OCI-LY7 (cell line): ENCODE measurements at regions not wholly inside any gene's neighbourhood (a gene's known extent, or its start where the extent isn't known, plus 50 kb on each side); places are given as distances from the start of the nearest gene placed in this dataset.
A peak's percentile ranks its signal among the peaks of the same experiment; 100 is the strongest.

Source experiments
- BruUV-seq: library from RNA; stranded (reverse); fragments of 400-500 nt; replicated peaks from 2 replicates; lab custom pipeline; 2021; lab: Mats Ljungman, UMichigan
- CTCF ChIA-PET: fragments of 300-600 bp; sonication (Branson Sonifier 250); formaldehyde crosslinking; loops from one replicate; lab custom pipeline; 2022; ENCODE audit warnings: antibody characterized with exemption; ENCODE audit not compliant: unreplicated experiment; lab: Charles Lee
- POLR2A ChIA-PET: fragments of 300-600 bp; sonication (Branson Sonifier 250); formaldehyde crosslinking; loops from one replicate; lab custom pipeline; 2022; ENCODE audit warnings: antibody characterized with exemption; lab: Charles Lee
- DNase-seq: peaks from one replicate; pipeline ENCODE4 v3.0.0-alpha.2; 2015; ENCODE audit warnings: low spot score
- H2AFZ ChIP-seq: fragments of 200-600 bp; sonication (generic), shearing (Covaris generic); 2 replicates; pipeline ENCODE4 v1.6.1; 2014; ENCODE audit warnings: mild to moderate bottlenecking, antibody characterized with exemption, low read length, moderate library complexity
- H3K27ac ChIP-seq: fragments of 200-600 bp; sonication (generic); 2 replicates; pipeline ENCODE4 v1.5.1; 2014; ENCODE audit warnings: mixed run types, low read depth, mild to moderate bottlenecking, moderate library complexity, low read length, inconsistent platforms; ENCODE audit not compliant: poor library complexity, severe bottlenecking
- H3K36me3 ChIP-seq: fragments of 200-600 bp; sonication (generic); 2 replicates; pipeline ENCODE4 v1.6.1; 2014; ENCODE audit warnings: mild to moderate bottlenecking, antibody characterized with exemption, low read length, moderate library complexity, mixed read lengths; ENCODE audit not compliant: insufficient read depth
- H3K4me1 ChIP-seq: fragments of 200-600 bp; sonication (generic); 2 replicates; pipeline ENCODE4 v1.5.1; 2014; ENCODE audit warnings: mild to moderate bottlenecking, low read length; ENCODE audit not compliant: insufficient read depth, poor library complexity, severe bottlenecking
- H3K4me2 ChIP-seq: fragments of 200-600 bp; sonication (generic); 2 replicates; pipeline ENCODE4 v1.6.1; 2014; ENCODE audit warnings: mild to moderate bottlenecking, low read length
- H3K4me3 ChIP-seq: fragments of 200-600 bp; sonication (generic); 2 replicates; pipeline ENCODE4 v1.5.1; 2014; ENCODE audit warnings: mild to moderate bottlenecking, low read depth, low read length; ENCODE audit not compliant: poor library complexity, severe bottlenecking
- H3K79me2 ChIP-seq: fragments of 200-600 bp; sonication (generic); 2 replicates; pipeline ENCODE4 v1.6.1; 2016; ENCODE audit warnings: low read depth, mild to moderate bottlenecking, low read length, moderate library complexity, mixed read lengths; ENCODE audit not compliant: insufficient read depth
- H3K9me2 ChIP-seq: fragments of 200-600 bp; sonication (generic); 2 replicates; pipeline ENCODE4 v1.6.1; 2016; ENCODE audit warnings: mild to moderate bottlenecking, low read length, mixed read lengths; ENCODE audit not compliant: insufficient read depth
- H3K9me3 ChIP-seq: fragments of 200-600 bp; sonication (generic); 2 replicates; pipeline ENCODE4 v1.6.1; 2014; ENCODE audit warnings: mild to moderate bottlenecking, mixed run types, low read length, mixed read lengths
- H4K20me1 ChIP-seq: fragments of 200-600 bp; sonication (generic); 2 replicates; pipeline ENCODE4 v1.6.1; 2014; ENCODE audit warnings: mild to moderate bottlenecking, antibody characterized with exemption, low read length, moderate library complexity, mixed read lengths; ENCODE audit not compliant: insufficient read depth
- EZH2phosphoT487 ChIP-seq: fragments of 200-600 bp; sonication (generic); IDR thresholded peaks from 2 replicates; pipeline ENCODE4 v1.6.1; 2018; ENCODE audit warnings: low read depth, borderline replicate concordance, mild to moderate bottlenecking, mixed run types, antibody characterized with exemption, low read length, moderate library complexity, mixed read lengths
- intact Hi-C: fragments of 100-400 bp; cut with micrococcal nuclease; formaldehyde crosslinking; loops from one replicate; pipeline ENCODE4 v1.10.0; 2022; ENCODE audit not compliant: unreplicated experiment
- TF ChIP-seq, protein P1 (sequence below): fragments of 200-600 bp; sonication (generic); conservative IDR thresholded peaks from 2 replicates; pipeline ENCODE4 v1.5.1; 2014; ENCODE audit warnings: mild to moderate bottlenecking, antibody characterized with exemption, low read length, moderate library complexity, mixed read lengths

DNA sequence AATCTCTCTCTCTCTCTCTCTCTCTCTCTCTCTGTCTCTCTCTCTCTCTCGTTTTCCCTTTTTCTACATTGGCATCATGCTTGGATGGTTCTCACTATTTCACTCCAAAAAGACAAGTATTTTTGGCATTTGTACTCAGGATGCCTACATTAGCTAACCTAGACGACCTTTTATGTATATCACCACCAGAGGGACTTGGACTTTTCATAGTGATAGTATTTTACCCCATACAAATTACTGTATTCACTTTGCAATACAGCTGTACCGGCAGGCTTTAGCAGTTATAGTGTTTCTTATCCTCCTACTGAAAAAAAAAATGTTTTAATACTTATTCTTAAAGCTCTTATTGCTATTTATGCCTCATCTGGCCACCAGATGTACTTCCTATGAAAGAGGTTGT is 687.2 kb upstream of the KLHL1 start:
- Histone ChIP-seq H3K9me3 (no peaks in the 10 kb centered on the region), H4K20me1 (no peaks in the 10 kb centered on the region), H3K9me2 (no peaks in the 10 kb centered on the region), H3K36me3 (no peaks in the 10 kb centered on the region), H3K4me3 (no peak overlapping the region), H2AFZ (no peak overlapping the region), H3K27ac (no peak overlapping the region), H3K79me2 (no peaks in the 10 kb centered on the region), H3K4me2 (no peak overlapping the region), H3K4me1 (no peaks in the 10 kb centered on the region)
- ChIA-PET CTCF (no interaction called here), POLR2A (no interaction called here)
- intact Hi-C loops = no loop called here
- BruUV-seq = no TSS peak
- TF ChIP-seq, protein P1, sequence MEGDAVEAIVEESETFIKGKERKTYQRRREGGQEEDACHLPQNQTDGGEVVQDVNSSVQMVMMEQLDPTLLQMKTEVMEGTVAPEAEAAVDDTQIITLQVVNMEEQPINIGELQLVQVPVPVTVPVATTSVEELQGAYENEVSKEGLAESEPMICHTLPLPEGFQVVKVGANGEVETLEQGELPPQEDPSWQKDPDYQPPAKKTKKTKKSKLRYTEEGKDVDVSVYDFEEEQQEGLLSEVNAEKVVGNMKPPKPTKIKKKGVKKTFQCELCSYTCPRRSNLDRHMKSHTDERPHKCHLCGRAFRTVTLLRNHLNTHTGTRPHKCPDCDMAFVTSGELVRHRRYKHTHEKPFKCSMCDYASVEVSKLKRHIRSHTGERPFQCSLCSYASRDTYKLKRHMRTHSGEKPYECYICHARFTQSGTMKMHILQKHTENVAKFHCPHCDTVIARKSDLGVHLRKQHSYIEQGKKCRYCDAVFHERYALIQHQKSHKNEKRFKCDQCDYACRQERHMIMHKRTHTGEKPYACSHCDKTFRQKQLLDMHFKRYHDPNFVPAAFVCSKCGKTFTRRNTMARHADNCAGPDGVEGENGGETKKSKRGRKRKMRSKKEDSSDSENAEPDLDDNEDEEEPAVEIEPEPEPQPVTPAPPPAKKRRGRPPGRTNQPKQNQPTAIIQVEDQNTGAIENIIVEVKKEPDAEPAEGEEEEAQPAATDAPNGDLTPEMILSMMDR = no peak
- no peak for TF ChIP-seq EZH2phosphoT487
- no peak for DNase-seq

DNA sequence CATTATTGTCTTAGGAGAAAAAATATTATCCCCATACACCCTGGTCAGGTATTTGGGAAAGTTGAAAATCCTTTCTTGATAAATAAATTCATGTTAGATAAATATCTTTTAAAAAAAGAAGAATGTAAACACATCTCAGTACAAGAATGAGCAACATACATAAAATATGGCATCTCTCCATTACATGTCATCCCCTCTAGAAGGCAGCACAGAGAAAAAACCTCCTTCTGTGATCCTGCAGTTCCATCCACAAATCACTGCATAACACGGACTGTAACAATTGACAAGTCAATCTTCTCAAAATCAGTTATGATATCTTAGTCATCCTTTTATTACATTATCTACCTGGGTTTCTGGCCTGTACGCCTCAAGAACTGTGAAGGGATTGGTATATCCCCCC is 683.9 kb upstream of the KLHL1 start:
- H3K4me2 ChIP-seq = no peak overlapping the region
- TF ChIP-seq EZH2phosphoT487 = no peak
- TF ChIP-seq, protein P1 = 0 out of 2 replicates have a peak, but pooled peaks have one; percentile 16
- DNase-seq = no peak
- intact Hi-C loops = no loop called here
- H3K27ac ChIP-seq = no peak overlapping the region
- ChIA-PET POLR2A (no interaction called here), CTCF (no interaction called here)
- H3K9me2 ChIP-seq = no peaks in the 10 kb centered on the region
- no peak overlapping the region for H3K4me3 ChIP-seq
- no peaks in the 10 kb centered on the region for H3K9me3 ChIP-seq
- no peaks in the 10 kb centered on the region for H3K36me3 ChIP-seq
- no peaks in the 10 kb centered on the region for H3K4me1 ChIP-seq
- H2AFZ ChIP-seq = no peak overlapping the region
- H3K79me2 ChIP-seq = no peaks in the 10 kb centered on the region
- H4K20me1 ChIP-seq = no peaks in the 10 kb centered on the region
- BruUV-seq = no TSS peak

DNA sequence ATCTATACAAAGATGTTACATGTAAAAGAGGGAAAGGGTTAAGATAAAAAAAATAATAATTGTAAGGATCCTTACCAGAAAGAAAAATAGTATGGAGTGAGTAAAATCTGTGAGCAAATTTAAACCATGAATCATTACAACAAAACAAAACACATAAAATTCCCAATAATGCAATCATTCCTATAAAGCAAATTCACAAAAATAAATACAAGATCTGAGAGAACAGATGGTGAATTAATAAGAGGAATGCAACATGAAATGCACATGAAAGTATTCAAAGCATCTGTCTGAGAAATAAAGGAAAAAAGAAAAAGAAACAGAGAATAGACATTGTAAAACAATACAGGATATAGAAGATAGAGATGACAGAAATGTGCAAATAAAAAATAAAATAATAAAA is 681.5 kb upstream of the KLHL1 start:
- intact Hi-C loops = no loop called here
- CTCF ChIA-PET = no interaction called here

More for the DNA sequence above, 681.5 kb upstream of the KLHL1 start:
- Histone ChIP-seq H3K9me2 (no peaks in the 10 kb centered on the region), H3K36me3 (no peaks in the 10 kb centered on the region), H3K9me3 (no peaks in the 10 kb centered on the region), H3K79me2 (no peaks in the 10 kb centered on the region), H3K4me1 (no peaks in the 10 kb centered on the region), H3K27ac (no peak overlapping the region), H2AFZ (no peak overlapping the region), H4K20me1 (no peaks in the 10 kb centered on the region), H3K4me2 (no peak overlapping the region), H3K4me3 (no peak overlapping the region)
- BruUV-seq = no TSS peak
- POLR2A ChIA-PET = no interaction called here
- TF ChIP-seq EZH2phosphoT487 = no peak
- TF ChIP-seq, protein P1 = no peak
- DNase-seq = no peak
